Breast epithelium (tissue), 4 donors: ENCODE measurements at regions not wholly inside any gene's neighbourhood (a gene's known extent, or its start where the extent isn't known, plus 50 kb on each side); places are given as distances from the start of the nearest gene placed in this dataset.
"Not testable (repeated sequence)": the region's sequence is repeated elsewhere in the genome, so short reads cannot be mapped to it uniquely, and the experiment has no call there.

ENCODE experiments used
- DNase-seq, 2 donors: peaks; one replicate each; pipeline ENCODE4 v3.0.0-alpha.2; 2019; ENCODE audit warnings: low spot score in 2 of 2
- H3K27ac ChIP-seq, 2 donors: fragments of 200-600 bp; sonication (generic) in 1 of 2; one replicate each; pipeline ENCODE4 v1.5.1; 2016 to 2019; ENCODE audit warnings: mild to moderate bottlenecking in 1 of 2
- H3K27me3 ChIP-seq, 2 donors: fragments of 200-600 bp; sonication (generic) in 1 of 2; one replicate each; pipeline versions ENCODE4 v1.5.1 to v1.6.0; 2017 to 2019; ENCODE audit warnings: control low read depth in 1 of 2, mild to moderate bottlenecking in 1 of 2
- H3K36me3 ChIP-seq: fragments of 200-600 bp; one replicate; pipeline ENCODE4 v1.5.1; 2019
- H3K4me1 ChIP-seq, 2 donors: fragments of 200-600 bp; sonication (generic); one replicate each; pipeline ENCODE4 v1.5.1; 2016 to 2019; ENCODE audit warnings: control low read depth in 1 of 2
- H3K4me3 ChIP-seq, 3 donors: fragments of 200-600 bp; sonication (generic); 1 replicate in 2 of 3; 2 replicates in 1 of 3; pipeline ENCODE4 v1.5.1; 2016 to 2019; ENCODE audit warnings: mild to moderate bottlenecking in 3 of 3, moderate library complexity in 2 of 3
- H3K9me3 ChIP-seq, 2 donors: fragments of 200-600 bp; sonication (generic) in 1 of 2; one replicate each; pipeline ENCODE4 v1.5.1; 2016 to 2019; ENCODE audit warnings: control low read depth in 1 of 2
- CTCF ChIP-seq, 3 donors: fragments of 450-650 bp; IDR thresholded peaks; one replicate each; pipeline ENCODE4 v1.5.1; 2016 to 2017; ENCODE audit warnings: antibody characterized with exemption in 3 of 3, mild to moderate bottlenecking in 3 of 3, moderate library complexity in 3 of 3
- POLR2A ChIP-seq: fragments of 450-650 bp; IDR thresholded peaks from one replicate; pipeline ENCODE4 v1.6.1; 2016; ENCODE audit warnings: antibody characterized with exemption, mild to moderate bottlenecking, moderate library complexity
- POLR2AphosphoS5 ChIP-seq, 3 donors: sonication (generic); formaldehyde crosslinking; IDR thresholded peaks; one replicate each; pipeline ENCODE4 v1.6.1; 2017; ENCODE audit warnings: antibody characterized with exemption in 3 of 3
- intact Hi-C: fragments of 100-400 bp; cut with DNase I; formaldehyde crosslinking; loops from one replicate; pipeline ENCODE4 v1.15.1; 2023; ENCODE audit warnings: low total_unique reads

- TF ChIP-seq CTCF (IDR thresholded peaks at IDR 0.05) (no peak), POLR2A (no peak), POLR2AphosphoS5 (IDR thresholded peaks at IDR 0.05) (no peak)
Observed at GRCh38 chr4:149199594-149199993, 616.0 kb downstream of the IQCM start.

GRCh38 chr4:149194061-149194460, 621.6 kb downstream of the IQCM start:
- Histone ChIP-seq H3K4me3 (no peak overlapping the region), H3K27ac (no peak overlapping the region), H3K36me3 (no peaks in the 10 kb centered on the region), H3K27me3 (no peaks in the 10 kb centered on the region), H3K4me1 (no peaks in the 10 kb centered on the region), H3K9me3 (no peaks in the 10 kb centered on the region)
- TF ChIP-seq CTCF (IDR thresholded peaks at IDR 0.05) (no peak), POLR2A (no peak), POLR2AphosphoS5 (IDR thresholded peaks at IDR 0.05) (no peak)
- intact Hi-C loops: loop anchor here (10.0 kb wide), 1 partner anchor 971 kb away; no protein-coding TSS in a partner anchor
- DNase-seq: no peak

More at GRCh38 chr4:149199594-149199993, 616.0 kb downstream of the IQCM start:
- Histone ChIP-seq H3K9me3 (no peaks in the 10 kb centered on the region), H3K4me3 (no peak overlapping the region), H3K27ac (no peak overlapping the region), H3K4me1 (no peaks in the 10 kb centered on the region), H3K27me3 (no peaks in the 10 kb centered on the region), H3K36me3 (no peaks in the 10 kb centered on the region)
- DNase-seq: no peak
- intact Hi-C loops: loop anchor here (10.0 kb wide), 1 partner anchor 965 kb away; no protein-coding TSS in a partner anchor

GRCh38 chr4:149187726-149188125, 627.9 kb downstream of the IQCM start:
- TF ChIP-seq POLR2AphosphoS5 (IDR thresholded peaks at IDR 0.05): no peak
- intact Hi-C loops: no loop called here
- Histone ChIP-seq H3K4me3 (no peak overlapping the region), H3K27ac (no peak overlapping the region), H3K36me3 (no peaks in the 10 kb centered on the region), H3K27me3 (no peaks in the 10 kb centered on the region), H3K4me1 (no peaks in the 10 kb centered on the region), H3K9me3 (no peaks in the 10 kb centered on the region)
- DNase-seq: no peak

- TF ChIP-seq POLR2A: no peak
- TF ChIP-seq CTCF (IDR thresholded peaks at IDR 0.05): no peak
- no peak for TF ChIP-seq POLR2AphosphoS5 (IDR thresholded peaks at IDR 0.05)
- no peak for DNase-seq
- peaks cover 0 to 3% of the 10 kb centered on the region in 2 donors for H3K9me3 ChIP-seq
- H3K27me3 ChIP-seq: no peaks in the 10 kb centered on the region
- H3K4me1 ChIP-seq: no peaks in the 10 kb centered on the region
- no peak overlapping the region for H3K4me3 ChIP-seq
- intact Hi-C loops: no loop called here
- H3K27ac ChIP-seq: no peak overlapping the region
- H3K36me3 ChIP-seq: no peaks in the 10 kb centered on the region
Observed at GRCh38 chr4:149183638-149184037, 632.0 kb downstream of the IQCM start.

- H3K9me3 ChIP-seq, intact Hi-C loops, H3K4me3 ChIP-seq, H3K27me3 ChIP-seq, DNase-seq, H3K27ac ChIP-seq, H3K4me1 ChIP-seq, H3K36me3 ChIP-seq: not testable (repeated sequence)
Observed at GRCh38 chr4:149181459-149181858, 634.2 kb downstream of the IQCM start.

GRCh38 chr4:149176039-149176438, 639.6 kb downstream of the IQCM start:
- TF ChIP-seq POLR2A (no peak), POLR2AphosphoS5 (IDR thresholded peaks at IDR 0.05) (no peak), CTCF (IDR thresholded peaks at IDR 0.05) (no peak)
- H3K27ac ChIP-seq: no peak overlapping the region
- H3K4me3 ChIP-seq: no peak overlapping the region
- no peaks in the 10 kb centered on the region for H3K36me3 ChIP-seq
- intact Hi-C loops: loop anchor here (10.0 kb wide), 1 partner anchor 1621 kb away; no protein-coding TSS in a partner anchor
- peaks cover 0 to 3% of the 10 kb centered on the region in 2 donors for H3K9me3 ChIP-seq
- no peaks in the 10 kb centered on the region for H3K4me1 ChIP-seq
- H3K27me3 ChIP-seq: no peaks in the 10 kb centered on the region
- DNase-seq: no peak
